ENCODE measurements at regions not wholly inside any gene's neighbourhood (a gene's known extent, or its start where the extent isn't known, plus 50 kb on each side); places are given as distances from the start of the nearest gene placed in this dataset.

- TF ChIP-seq, protein P1, sequence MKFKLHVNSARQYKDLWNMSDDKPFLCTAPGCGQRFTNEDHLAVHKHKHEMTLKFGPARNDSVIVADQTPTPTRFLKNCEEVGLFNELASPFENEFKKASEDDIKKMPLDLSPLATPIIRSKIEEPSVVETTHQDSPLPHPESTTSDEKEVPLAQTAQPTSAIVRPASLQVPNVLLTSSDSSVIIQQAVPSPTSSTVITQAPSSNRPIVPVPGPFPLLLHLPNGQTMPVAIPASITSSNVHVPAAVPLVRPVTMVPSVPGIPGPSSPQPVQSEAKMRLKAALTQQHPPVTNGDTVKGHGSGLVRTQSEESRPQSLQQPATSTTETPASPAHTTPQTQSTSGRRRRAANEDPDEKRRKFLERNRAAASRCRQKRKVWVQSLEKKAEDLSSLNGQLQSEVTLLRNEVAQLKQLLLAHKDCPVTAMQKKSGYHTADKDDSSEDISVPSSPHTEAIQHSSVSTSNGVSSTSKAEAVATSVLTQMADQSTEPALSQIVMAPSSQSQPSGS (CRISPR knock-in tag; IDR thresholded peaks at IDR 0.05; ENCODE audit: borderline replicate concordance, low read depth), result no peak
- no peak for TF ChIP-seq FOXP1 (CRISPR knock-in tag; IDR thresholded peaks at IDR 0.05; ENCODE audit: borderline replicate concordance)
- no peak for TF ChIP-seq FOXK1 (CRISPR knock-in tag; IDR thresholded peaks at IDR 0.05)
- TF ChIP-seq JAZF1 (CRISPR knock-in tag; IDR thresholded peaks at IDR 0.05), result no peak
- TF ChIP-seq ARID4B (CRISPR knock-in tag; IDR thresholded peaks at IDR 0.05; ENCODE audit: borderline replicate concordance), result no peak
- no peak for TF ChIP-seq NR2C2 (CRISPR knock-in tag; IDR thresholded peaks at IDR 0.05)
- TF ChIP-seq CREB1 (CRISPR knock-in tag; IDR thresholded peaks at IDR 0.05), result no peak
- no peak for TF ChIP-seq TP53 (CRISPR knock-in tag; IDR thresholded peaks at IDR 0.05)
- TF ChIP-seq ZBTB21 (CRISPR knock-in tag; IDR thresholded peaks at IDR 0.05; ENCODE audit: borderline replicate concordance), result no peak
- TF ChIP-seq SMAD4 (CRISPR knock-in tag; IDR thresholded peaks at IDR 0.05), result no peak
- TF ChIP-seq, protein P2, sequence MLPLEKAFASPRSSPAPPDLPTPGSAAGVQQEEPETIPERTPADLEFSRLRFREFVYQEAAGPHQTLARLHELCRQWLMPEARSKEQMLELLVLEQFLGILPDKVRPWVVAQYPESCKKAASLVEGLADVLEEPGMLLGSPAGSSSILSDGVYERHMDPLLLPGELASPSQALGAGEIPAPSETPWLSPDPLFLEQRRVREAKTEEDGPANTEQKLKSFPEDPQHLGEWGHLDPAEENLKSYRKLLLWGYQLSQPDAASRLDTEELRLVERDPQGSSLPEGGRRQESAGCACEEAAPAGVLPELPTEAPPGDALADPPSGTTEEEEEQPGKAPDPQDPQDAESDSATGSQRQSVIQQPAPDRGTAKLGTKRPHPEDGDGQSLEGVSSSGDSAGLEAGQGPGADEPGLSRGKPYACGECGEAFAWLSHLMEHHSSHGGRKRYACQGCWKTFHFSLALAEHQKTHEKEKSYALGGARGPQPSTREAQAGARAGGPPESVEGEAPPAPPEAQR (CRISPR knock-in tag; IDR thresholded peaks at IDR 0.05), result no peak
- TF ChIP-seq ZNF423 (CRISPR knock-in tag; IDR thresholded peaks at IDR 0.05), result no peak
- no peak for TF ChIP-seq ERG (CRISPR knock-in tag; IDR thresholded peaks at IDR 0.05)
- H3K36me3 Mint-ChIP-seq, result 0 out of 2 replicates have a peak, but pooled peaks cover under 1% of the 10 kb centered on the region
- H3K9me3 Mint-ChIP-seq, result no peaks in the 10 kb centered on the region; the same call in 1 of the 2 replicates
- H3K27ac Mint-ChIP-seq, result no peak overlapping the region
- POLR2A ChIA-PET, result no interaction called here
- H3K4me1 Mint-ChIP-seq, result peaks cover 25% of the 10 kb centered on the region
- H3K4me3 Mint-ChIP-seq, result no peak overlapping the region
- CTCF ChIA-PET, result no interaction called here
- no peaks in the 10 kb centered on the region for H3K27me3 Mint-ChIP-seq (ENCODE audit: low read depth)
- no peak for DNase-seq (ENCODE audit: low spot score)
- ATAC-seq, result no peak
Observed at GRCh38 chr3:152970851-152971250, 135.9 kb downstream of the P2RY1 start.

GRCh38 chr3:152971880-152972279 lies 136.9 kb downstream of the P2RY1 start:
- H3K4me1 Mint-ChIP-seq, result peaks cover 25% of the 10 kb centered on the region
- no peaks in the 10 kb centered on the region for H3K27me3 Mint-ChIP-seq (ENCODE audit: low read depth)
- no peaks in the 10 kb centered on the region for H3K36me3 Mint-ChIP-seq
- H3K4me3 Mint-ChIP-seq, result no peak overlapping the region
- DNase-seq (ENCODE audit: low spot score), result no peak
- ChIA-PET POLR2A (no interaction called here), CTCF (no interaction called here)
- no peak overlapping the region for H3K27ac Mint-ChIP-seq
- H3K9me3 Mint-ChIP-seq, result no peaks in the 10 kb centered on the region
- ATAC-seq, result no peak
- TF ChIP-seq SMAD3 (CRISPR knock-in tag; IDR thresholded peaks at IDR 0.05; ENCODE audit: borderline replicate concordance) (no peak), SOX15 (CRISPR knock-in tag; IDR thresholded peaks at IDR 0.05) (no peak), JAZF1 (CRISPR knock-in tag; IDR thresholded peaks at IDR 0.05) (no peak), IRF2 (CRISPR knock-in tag; IDR thresholded peaks at IDR 0.05; ENCODE audit: borderline replicate concordance, low read depth) (no peak), PREB (CRISPR knock-in tag; IDR thresholded peaks at IDR 0.05; ENCODE audit: borderline replicate concordance) (no peak), E2F1 (CRISPR knock-in tag; IDR thresholded peaks at IDR 0.05) (no peak), ZNF138 (CRISPR knock-in tag; conservative IDR thresholded peaks at IDR 0.05) (no peak), OVOL2 (CRISPR knock-in tag; IDR thresholded peaks at IDR 0.05; ENCODE audit: borderline replicate concordance) (no peak), KAT7 (CRISPR knock-in tag; IDR thresholded peaks at IDR 0.05; ENCODE audit: borderline replicate concordance) (no peak), USF2 (CRISPR knock-in tag; IDR thresholded peaks at IDR 0.05) (no peak), MXD4 (CRISPR knock-in tag; IDR thresholded peaks at IDR 0.05; ENCODE audit: borderline replicate concordance) (no peak), GRHL2 (CRISPR knock-in tag; IDR thresholded peaks at IDR 0.05; ENCODE audit: insufficient replicate concordance, severe bottlenecking) (no peak), ZNF121 (CRISPR knock-in tag; IDR thresholded peaks at IDR 0.05) (no peak), FOXK1 (CRISPR knock-in tag; IDR thresholded peaks at IDR 0.05) (no peak)

Data from WTC11 (cell line).